ENCODE measurements at regions not wholly inside any gene's neighbourhood (a gene's known extent, or its start where the extent isn't known, plus 50 kb on each side); places are given as distances from the start of the nearest gene placed in this dataset.

DNA sequence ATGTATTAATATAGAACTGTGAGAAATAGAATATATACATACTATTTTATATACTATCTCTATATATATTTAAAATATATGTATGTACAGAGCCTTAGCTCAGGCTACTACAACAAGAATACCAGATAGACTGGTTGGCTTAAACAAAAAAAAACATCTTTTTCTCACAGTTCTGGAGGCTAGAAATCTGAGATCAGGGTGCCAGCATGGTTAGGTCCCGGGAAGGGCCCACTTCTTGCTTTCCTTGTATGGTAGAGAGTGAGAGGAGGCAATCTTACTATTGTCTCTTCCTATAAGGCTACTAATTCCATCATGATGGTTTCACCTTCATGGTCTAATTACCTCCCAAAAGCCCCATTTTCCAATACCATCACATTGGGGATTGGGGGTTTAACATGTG lies 613.0 kb downstream of the ZNF608 start:
- no peaks in the 10 kb centered on the region for H3K4me1 ChIP-seq (ENCODE audit: control insufficient read depth, insufficient read depth, low read length, unreplicated experiment)
- no peak overlapping the region for H3K4me3 ChIP-seq (ENCODE audit: low read depth, low read length)
- H3K79me2 ChIP-seq (ENCODE audit: control insufficient read depth, insufficient read depth, low read length, unreplicated experiment), result no peaks in the 10 kb centered on the region
- no peak overlapping the region for H3K27ac ChIP-seq (ENCODE audit: low read depth, low read length)
- no peaks in the 10 kb centered on the region for H3K36me3 ChIP-seq (ENCODE audit: insufficient read depth, low read length)
- H3K27me3 ChIP-seq (ENCODE audit: insufficient read depth, low read length), result no peaks in the 10 kb centered on the region
- H2AFZ ChIP-seq (ENCODE audit: low read length, unreplicated experiment), result no peak overlapping the region

DNA sequence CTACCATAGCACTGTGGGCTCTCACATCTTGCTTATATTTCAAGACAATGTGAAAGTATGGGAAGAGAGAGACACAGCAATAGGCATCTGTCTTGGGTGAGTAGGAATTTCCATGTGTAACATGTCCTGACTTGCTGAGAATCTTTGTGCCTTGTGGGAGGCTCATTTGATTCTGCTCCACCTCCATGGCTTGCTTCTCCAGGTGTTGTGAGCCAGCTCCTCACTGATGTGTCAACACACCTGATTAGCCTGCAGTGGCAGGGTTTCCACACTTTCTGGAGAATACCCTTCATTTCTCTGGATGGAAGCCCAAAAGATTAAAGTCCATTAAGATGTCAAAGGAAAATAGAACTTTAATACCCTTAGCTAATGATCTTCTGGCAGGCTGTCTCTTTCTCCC lies 613.6 kb downstream of the ZNF608 start:
- Histone ChIP-seq H3K27me3 (ENCODE audit: insufficient read depth, low read length) (no peaks in the 10 kb centered on the region), H3K27ac (ENCODE audit: low read depth, low read length) (no peak overlapping the region), H3K79me2 (ENCODE audit: control insufficient read depth, insufficient read depth, low read length, unreplicated experiment) (no peaks in the 10 kb centered on the region), H3K4me3 (ENCODE audit: low read depth, low read length) (no peak overlapping the region), H3K36me3 (ENCODE audit: insufficient read depth, low read length) (no peaks in the 10 kb centered on the region), H3K4me1 (ENCODE audit: control insufficient read depth, insufficient read depth, low read length, unreplicated experiment) (no peaks in the 10 kb centered on the region), H2AFZ (ENCODE audit: low read length, unreplicated experiment) (no peak overlapping the region)

DNA sequence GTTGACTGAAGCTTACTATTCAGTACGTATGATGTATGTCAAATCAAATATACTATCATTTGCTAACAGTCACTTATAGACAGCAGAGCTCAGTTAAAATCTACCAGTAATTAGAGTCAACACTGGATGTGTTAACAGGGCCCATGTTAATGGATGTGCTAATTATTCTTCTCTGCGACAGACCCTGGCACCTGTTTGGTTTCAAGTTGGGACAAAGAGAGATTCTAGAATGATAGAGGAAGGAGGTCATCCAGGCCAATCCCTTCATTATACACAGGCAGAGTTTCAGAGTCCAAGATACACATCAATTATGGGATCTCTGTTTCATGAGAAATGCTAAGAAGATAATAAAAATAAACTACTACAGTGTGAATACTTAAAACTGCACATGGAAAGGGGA lies 615.0 kb downstream of the ZNF608 start:
- no peaks in the 10 kb centered on the region for H3K79me2 ChIP-seq (ENCODE audit: control insufficient read depth, insufficient read depth, low read length, unreplicated experiment)
- no peaks in the 10 kb centered on the region for H3K27me3 ChIP-seq (ENCODE audit: insufficient read depth, low read length)
- H3K4me3 ChIP-seq (ENCODE audit: low read depth, low read length), result no peak overlapping the region
- no peak overlapping the region for H3K27ac ChIP-seq (ENCODE audit: low read depth, low read length)
- no peaks in the 10 kb centered on the region for H3K4me1 ChIP-seq (ENCODE audit: control insufficient read depth, insufficient read depth, low read length, unreplicated experiment)
- H3K36me3 ChIP-seq (ENCODE audit: insufficient read depth, low read length), result no peaks in the 10 kb centered on the region
- H2AFZ ChIP-seq (ENCODE audit: low read length, unreplicated experiment), result no peak overlapping the region

DNA sequence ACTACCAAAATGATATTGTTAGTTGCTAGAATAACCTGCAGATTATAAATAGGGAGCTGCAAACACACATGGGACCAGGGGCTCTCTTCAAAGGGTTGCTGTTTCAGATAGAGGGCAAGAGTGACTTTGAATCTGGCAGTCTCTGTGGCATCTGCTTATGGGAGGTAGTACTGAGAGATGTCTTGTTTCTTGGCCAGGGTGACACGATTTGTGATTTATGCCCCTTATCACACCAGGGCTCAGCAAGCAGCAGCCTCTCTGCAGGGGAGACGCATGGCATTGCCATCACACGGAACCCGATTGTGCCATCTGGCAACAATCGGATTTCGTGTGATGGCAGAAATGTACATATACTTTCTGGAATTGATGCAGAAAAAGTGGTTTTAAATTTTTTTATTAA lies 615.6 kb downstream of the ZNF608 start:
- Histone ChIP-seq H3K27ac (ENCODE audit: low read depth, low read length) (no peak overlapping the region), H3K4me1 (ENCODE audit: control insufficient read depth, insufficient read depth, low read length, unreplicated experiment) (no peaks in the 10 kb centered on the region), H2AFZ (ENCODE audit: low read length, unreplicated experiment) (no peak overlapping the region), H3K79me2 (ENCODE audit: control insufficient read depth, insufficient read depth, low read length, unreplicated experiment) (no peaks in the 10 kb centered on the region), H3K36me3 (ENCODE audit: insufficient read depth, low read length) (no peaks in the 10 kb centered on the region), H3K27me3 (ENCODE audit: insufficient read depth, low read length) (no peaks in the 10 kb centered on the region), H3K4me3 (ENCODE audit: low read depth, low read length) (no peak overlapping the region)

DNA sequence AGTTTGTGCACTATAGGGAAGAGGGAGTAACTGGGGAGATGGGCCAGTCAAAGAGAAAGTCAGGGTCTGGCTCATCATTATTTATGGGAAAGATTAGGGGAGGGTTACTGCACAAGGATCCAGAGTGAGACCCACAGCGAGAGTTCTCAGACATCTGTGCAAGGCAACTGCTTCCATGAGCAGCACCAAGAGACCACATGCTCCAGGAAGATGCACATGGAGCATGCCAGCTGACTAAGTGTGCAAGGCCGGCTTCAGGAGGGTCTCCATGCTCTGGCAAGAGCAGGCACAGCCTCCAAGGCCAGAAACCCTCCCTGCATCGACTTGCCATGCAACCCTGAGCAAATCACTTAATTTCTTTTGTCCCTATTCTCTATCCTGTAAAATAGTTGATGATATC lies 616.9 kb downstream of the CSNK1G3 start:
- no peak overlapping the region for H3K27ac ChIP-seq (ENCODE audit: low read depth, low read length)
- H2AFZ ChIP-seq (ENCODE audit: low read length, unreplicated experiment), result no peak overlapping the region
- H3K36me3 ChIP-seq (ENCODE audit: insufficient read depth, low read length), result no peaks in the 10 kb centered on the region
- H3K4me1 ChIP-seq (ENCODE audit: control insufficient read depth, insufficient read depth, low read length, unreplicated experiment), result no peaks in the 10 kb centered on the region
- H3K4me3 ChIP-seq (ENCODE audit: low read depth, low read length), result no peak overlapping the region
- no peaks in the 10 kb centered on the region for H3K79me2 ChIP-seq (ENCODE audit: control insufficient read depth, insufficient read depth, low read length, unreplicated experiment)
- no peaks in the 10 kb centered on the region for H3K27me3 ChIP-seq (ENCODE audit: insufficient read depth, low read length)

DNA sequence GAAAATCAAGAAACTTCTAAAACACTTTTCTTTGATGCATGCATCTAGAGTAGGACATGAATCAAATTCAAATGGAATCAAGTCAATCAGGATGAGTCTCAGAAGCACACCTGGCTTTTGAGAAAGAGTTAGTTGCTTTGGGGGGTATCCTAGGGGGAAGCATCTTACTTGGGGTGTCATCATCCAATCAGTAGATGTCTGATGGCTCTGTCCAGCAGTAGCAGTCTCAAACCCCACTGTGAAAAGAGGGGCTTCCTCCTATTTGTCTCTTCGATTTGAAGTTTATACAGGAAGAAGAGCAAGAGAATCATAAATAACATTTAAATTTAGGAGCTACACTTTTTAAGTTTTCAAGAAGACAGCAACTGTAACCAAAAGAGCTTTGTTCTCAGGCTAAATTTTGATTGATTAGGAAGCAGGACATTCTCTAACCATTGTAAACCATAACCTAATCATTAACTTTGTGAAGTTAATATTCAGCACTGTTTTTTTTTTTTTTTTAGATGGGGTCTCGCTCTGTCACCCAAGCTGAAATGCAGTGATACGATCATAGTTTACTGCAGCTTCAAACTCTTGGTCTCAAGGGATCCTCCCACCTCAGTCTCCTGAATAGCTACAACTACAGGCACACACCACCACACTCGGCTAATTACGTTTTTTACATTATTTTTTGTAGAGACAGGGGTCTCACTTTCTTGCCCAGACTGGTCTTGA lies 614.7 kb downstream of the CSNK1G3 start:
- Histone ChIP-seq H3K27ac (ENCODE audit: low read depth, low read length) (no peak overlapping the region), H3K4me3 (ENCODE audit: low read depth, low read length) (no peak overlapping the region)

DNA sequence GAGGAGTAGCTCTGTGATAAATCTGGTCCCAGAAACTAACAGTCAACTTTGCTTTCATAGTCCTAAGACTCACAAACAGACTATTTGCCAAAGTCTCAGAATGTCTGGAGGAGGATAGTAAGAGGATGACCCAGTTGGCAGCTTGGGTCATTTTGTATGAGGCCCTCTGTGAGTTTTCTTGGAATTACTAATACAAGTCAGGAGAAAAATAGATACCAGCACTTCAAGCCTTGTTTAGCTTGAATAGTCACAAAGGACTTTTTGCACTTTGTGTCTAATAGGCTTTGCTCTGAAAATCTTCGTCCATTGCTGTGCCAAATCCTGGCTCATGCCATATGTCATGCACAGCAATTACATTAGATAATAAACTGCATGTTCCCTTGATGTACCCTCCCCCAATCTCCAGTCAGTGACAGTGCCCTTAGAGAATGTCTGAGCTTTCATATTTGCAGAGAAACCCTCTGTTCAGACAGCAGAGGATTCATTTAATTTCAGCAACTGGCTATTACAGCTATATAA lies 612.8 kb downstream of the CSNK1G3 start:
- Histone ChIP-seq H3K79me2 (ENCODE audit: control insufficient read depth, insufficient read depth, low read length, unreplicated experiment) (no peaks in the 10 kb centered on the region), H3K4me1 (ENCODE audit: control insufficient read depth, insufficient read depth, low read length, unreplicated experiment) (no peaks in the 10 kb centered on the region), H2AFZ (ENCODE audit: low read length, unreplicated experiment) (no peak overlapping the region), H3K36me3 (ENCODE audit: insufficient read depth, low read length) (no peaks in the 10 kb centered on the region), H3K27ac (ENCODE audit: low read depth, low read length) (no peak overlapping the region), H3K27me3 (ENCODE audit: insufficient read depth, low read length) (0 out of 2 replicates have a peak, but pooled peaks cover 3% of the 10 kb centered on the region), H3K4me3 (ENCODE audit: low read depth, low read length) (no peak overlapping the region)

More for the DNA sequence above, 614.7 kb downstream of the CSNK1G3 start:
- no peak overlapping the region for H2AFZ ChIP-seq (ENCODE audit: low read length, unreplicated experiment)
- H3K79me2 ChIP-seq (ENCODE audit: control insufficient read depth, insufficient read depth, low read length, unreplicated experiment), result no peaks in the 10 kb centered on the region
- H3K27me3 ChIP-seq (ENCODE audit: insufficient read depth, low read length), result 0 out of 2 replicates have a peak, but pooled peaks cover 3% of the 10 kb centered on the region
- H3K4me1 ChIP-seq (ENCODE audit: control insufficient read depth, insufficient read depth, low read length, unreplicated experiment), result no peaks in the 10 kb centered on the region
- no peaks in the 10 kb centered on the region for H3K36me3 ChIP-seq (ENCODE audit: insufficient read depth, low read length)

DNA sequence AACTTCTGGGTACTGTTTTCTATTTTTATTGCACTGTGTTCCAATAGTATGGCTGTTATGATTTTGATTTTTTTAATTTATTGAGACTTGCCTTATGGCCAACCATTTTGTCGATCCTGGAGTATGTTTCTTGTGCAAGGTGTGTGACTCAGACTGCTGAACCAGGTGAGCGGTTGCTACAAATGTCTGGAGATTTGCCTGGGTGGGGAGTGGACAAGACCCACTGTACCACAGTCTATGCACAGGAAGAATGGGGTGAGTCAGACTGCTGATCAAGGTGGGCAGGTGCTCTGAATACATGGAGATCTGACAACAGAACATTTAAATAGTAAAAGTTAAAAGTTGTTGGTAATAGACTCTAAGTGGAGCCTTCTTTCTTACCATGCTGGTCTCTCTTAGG lies 609.2 kb downstream of the CSNK1G3 start:
- Histone ChIP-seq H2AFZ (ENCODE audit: low read length, unreplicated experiment) (no peak overlapping the region), H3K36me3 (ENCODE audit: insufficient read depth, low read length) (no peaks in the 10 kb centered on the region), H3K79me2 (ENCODE audit: control insufficient read depth, insufficient read depth, low read length, unreplicated experiment) (no peaks in the 10 kb centered on the region), H3K4me3 (ENCODE audit: low read depth, low read length) (no peak overlapping the region), H3K27ac (ENCODE audit: low read depth, low read length) (no peak overlapping the region), H3K4me1 (ENCODE audit: control insufficient read depth, insufficient read depth, low read length, unreplicated experiment) (no peaks in the 10 kb centered on the region), H3K27me3 (ENCODE audit: insufficient read depth, low read length) (0 out of 2 replicates have a peak, but pooled peaks cover 3% of the 10 kb centered on the region)

DNA sequence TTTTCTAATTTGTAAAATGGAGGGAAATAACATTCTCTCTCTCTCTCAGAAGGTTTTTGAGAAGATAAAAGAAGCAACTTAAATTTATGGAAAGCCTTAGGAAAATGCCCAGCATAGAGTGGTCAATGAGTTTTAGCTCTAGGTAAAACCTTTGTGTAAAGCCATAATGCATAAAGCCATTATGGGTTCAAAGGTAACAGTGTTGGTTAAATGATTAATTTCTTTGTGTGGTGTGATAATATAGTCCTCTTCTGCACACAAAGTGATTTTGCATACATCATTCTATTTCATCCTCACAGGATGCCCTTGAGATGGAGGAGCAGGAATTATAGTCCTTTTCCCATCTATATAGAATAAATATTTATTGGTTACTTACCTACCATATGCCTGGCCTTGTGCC lies 602.9 kb downstream of the CSNK1G3 start:
- Histone ChIP-seq H3K79me2 (ENCODE audit: control insufficient read depth, insufficient read depth, low read length, unreplicated experiment) (no peaks in the 10 kb centered on the region), H2AFZ (ENCODE audit: low read length, unreplicated experiment) (no peak overlapping the region), H3K27ac (ENCODE audit: low read depth, low read length) (no peak overlapping the region), H3K36me3 (ENCODE audit: insufficient read depth, low read length) (no peaks in the 10 kb centered on the region), H3K4me1 (ENCODE audit: control insufficient read depth, insufficient read depth, low read length, unreplicated experiment) (no peaks in the 10 kb centered on the region), H3K4me3 (ENCODE audit: low read depth, low read length) (no peak overlapping the region), H3K27me3 (ENCODE audit: insufficient read depth, low read length) (no peaks in the 10 kb centered on the region)

DNA sequence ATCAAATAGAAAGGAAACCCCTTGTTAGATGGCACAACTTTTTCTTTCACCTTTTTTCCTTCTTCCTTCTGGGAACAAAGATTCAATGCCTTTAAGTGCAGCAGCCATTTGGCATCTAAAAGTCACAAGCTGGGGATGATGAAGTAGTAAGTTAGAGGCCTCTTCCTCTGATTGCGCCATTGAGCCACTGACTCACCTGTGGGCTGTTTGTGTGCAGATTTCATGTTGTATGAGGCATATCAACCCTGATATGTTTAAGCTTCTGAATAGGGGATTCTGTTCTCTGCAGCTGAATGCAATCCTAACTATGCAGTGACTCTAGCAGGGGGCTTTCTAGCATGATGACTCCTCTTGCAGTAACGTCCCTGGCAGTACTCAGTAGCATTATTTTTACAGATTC lies 599.9 kb downstream of the CSNK1G3 start:
- no peaks in the 10 kb centered on the region for H3K79me2 ChIP-seq (ENCODE audit: control insufficient read depth, insufficient read depth, low read length, unreplicated experiment)
- no peak overlapping the region for H3K4me3 ChIP-seq (ENCODE audit: low read depth, low read length)
- H3K27me3 ChIP-seq (ENCODE audit: insufficient read depth, low read length), result peaks cover 3% of the 10 kb centered on the region; the same call in 1 of the 2 replicates
- H3K27ac ChIP-seq (ENCODE audit: low read depth, low read length), result no peak overlapping the region
- H3K4me1 ChIP-seq (ENCODE audit: control insufficient read depth, insufficient read depth, low read length, unreplicated experiment), result no peaks in the 10 kb centered on the region
- H3K36me3 ChIP-seq (ENCODE audit: insufficient read depth, low read length), result no peaks in the 10 kb centered on the region
- no peak overlapping the region for H2AFZ ChIP-seq (ENCODE audit: low read length, unreplicated experiment)

DNA sequence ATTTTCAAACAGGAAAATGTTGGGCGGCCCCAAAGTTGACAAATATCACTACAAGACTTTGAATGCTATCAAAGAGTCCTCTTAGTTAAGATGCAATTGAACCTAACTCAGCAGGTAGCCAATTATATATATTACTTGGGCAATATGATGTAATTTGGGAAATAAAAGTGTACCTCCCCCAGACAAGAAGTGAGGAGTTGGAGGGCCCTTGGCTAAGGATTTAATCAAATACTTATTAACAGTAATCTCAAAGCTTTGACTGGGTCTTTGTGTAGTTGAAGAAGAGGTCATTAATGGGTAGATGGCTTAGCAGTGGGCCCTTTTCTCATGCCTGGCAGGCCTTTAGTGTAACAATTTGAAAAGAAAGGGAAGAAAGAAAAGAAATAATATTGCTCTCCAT lies 599.0 kb downstream of the CSNK1G3 start:
- H3K36me3 ChIP-seq (ENCODE audit: insufficient read depth, low read length), result no peaks in the 10 kb centered on the region
- H3K4me3 ChIP-seq (ENCODE audit: low read depth, low read length), result no peak overlapping the region
- H3K4me1 ChIP-seq (ENCODE audit: control insufficient read depth, insufficient read depth, low read length, unreplicated experiment), result no peaks in the 10 kb centered on the region
- peaks cover 3% of the 10 kb centered on the region; the same call in 1 of the 2 replicates for H3K27me3 ChIP-seq (ENCODE audit: insufficient read depth, low read length)
- no peak overlapping the region for H3K27ac ChIP-seq (ENCODE audit: low read depth, low read length)
- H2AFZ ChIP-seq (ENCODE audit: low read length, unreplicated experiment), result no peak overlapping the region
- H3K79me2 ChIP-seq (ENCODE audit: control insufficient read depth, insufficient read depth, low read length, unreplicated experiment), result no peaks in the 10 kb centered on the region

Measured in ACC112 (cell line).